ENCODE measurements at regions not wholly inside any gene's neighbourhood (a gene's known extent, or its start where the extent isn't known, plus 50 kb on each side); places are given as distances from the start of the nearest gene placed in this dataset.

DNA sequence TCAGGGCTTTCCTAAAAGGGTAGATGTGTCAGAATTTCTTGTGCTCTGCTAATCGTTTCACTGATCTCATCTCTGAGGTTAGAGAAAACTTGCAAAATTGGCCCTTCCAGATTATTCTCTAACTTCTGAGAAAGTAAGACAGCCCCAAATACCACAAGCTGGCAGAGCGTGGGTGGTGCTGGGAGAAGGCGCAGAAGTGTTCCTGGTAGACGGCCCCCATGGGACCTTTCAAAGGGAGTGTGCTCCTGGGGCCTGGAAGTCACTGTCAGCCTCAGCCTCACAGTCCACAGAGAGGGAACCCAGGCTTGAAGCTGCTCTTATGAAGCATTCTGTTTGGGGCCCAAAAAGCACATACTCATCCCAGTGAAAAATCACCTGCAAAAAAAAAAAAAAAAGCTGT is 86.5 kb upstream of the PFN2 start:
- TF ChIP-seq TCF7 (CRISPR knock-in tag; IDR thresholded peaks at IDR 0.05; ENCODE audit: low read depth) (no peak), ESRRA (CRISPR knock-in tag; IDR thresholded peaks at IDR 0.05; ENCODE audit: borderline replicate concordance) (no peak), ZNF416 (CRISPR knock-in tag; IDR thresholded peaks at IDR 0.05) (no peak), ZNF317 (CRISPR knock-in tag; IDR thresholded peaks at IDR 0.05; ENCODE audit: borderline replicate concordance, low read depth) (no peak), ZNF138 (CRISPR knock-in tag; conservative IDR thresholded peaks at IDR 0.05) (no peak), RELA (CRISPR knock-in tag; IDR thresholded peaks at IDR 0.05; ENCODE audit: borderline replicate concordance) (no peak), FOXP1 (CRISPR knock-in tag; IDR thresholded peaks at IDR 0.05; ENCODE audit: borderline replicate concordance) (no peak)
- TF ChIP-seq, protein P1, sequence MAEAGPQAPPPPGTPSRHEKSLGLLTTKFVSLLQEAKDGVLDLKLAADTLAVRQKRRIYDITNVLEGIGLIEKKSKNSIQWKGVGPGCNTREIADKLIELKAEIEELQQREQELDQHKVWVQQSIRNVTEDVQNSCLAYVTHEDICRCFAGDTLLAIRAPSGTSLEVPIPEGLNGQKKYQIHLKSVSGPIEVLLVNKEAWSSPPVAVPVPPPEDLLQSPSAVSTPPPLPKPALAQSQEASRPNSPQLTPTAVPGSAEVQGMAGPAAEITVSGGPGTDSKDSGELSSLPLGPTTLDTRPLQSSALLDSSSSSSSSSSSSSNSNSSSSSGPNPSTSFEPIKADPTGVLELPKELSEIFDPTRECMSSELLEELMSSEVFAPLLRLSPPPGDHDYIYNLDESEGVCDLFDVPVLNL (CRISPR knock-in tag; IDR thresholded peaks at IDR 0.05; ENCODE audit: borderline replicate concordance, low read depth): no peak
- TF ChIP-seq, protein P2, sequence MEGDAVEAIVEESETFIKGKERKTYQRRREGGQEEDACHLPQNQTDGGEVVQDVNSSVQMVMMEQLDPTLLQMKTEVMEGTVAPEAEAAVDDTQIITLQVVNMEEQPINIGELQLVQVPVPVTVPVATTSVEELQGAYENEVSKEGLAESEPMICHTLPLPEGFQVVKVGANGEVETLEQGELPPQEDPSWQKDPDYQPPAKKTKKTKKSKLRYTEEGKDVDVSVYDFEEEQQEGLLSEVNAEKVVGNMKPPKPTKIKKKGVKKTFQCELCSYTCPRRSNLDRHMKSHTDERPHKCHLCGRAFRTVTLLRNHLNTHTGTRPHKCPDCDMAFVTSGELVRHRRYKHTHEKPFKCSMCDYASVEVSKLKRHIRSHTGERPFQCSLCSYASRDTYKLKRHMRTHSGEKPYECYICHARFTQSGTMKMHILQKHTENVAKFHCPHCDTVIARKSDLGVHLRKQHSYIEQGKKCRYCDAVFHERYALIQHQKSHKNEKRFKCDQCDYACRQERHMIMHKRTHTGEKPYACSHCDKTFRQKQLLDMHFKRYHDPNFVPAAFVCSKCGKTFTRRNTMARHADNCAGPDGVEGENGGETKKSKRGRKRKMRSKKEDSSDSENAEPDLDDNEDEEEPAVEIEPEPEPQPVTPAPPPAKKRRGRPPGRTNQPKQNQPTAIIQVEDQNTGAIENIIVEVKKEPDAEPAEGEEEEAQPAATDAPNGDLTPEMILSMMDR (IDR thresholded peaks at IDR 0.05): no peak
- TF ChIP-seq, protein P3, sequence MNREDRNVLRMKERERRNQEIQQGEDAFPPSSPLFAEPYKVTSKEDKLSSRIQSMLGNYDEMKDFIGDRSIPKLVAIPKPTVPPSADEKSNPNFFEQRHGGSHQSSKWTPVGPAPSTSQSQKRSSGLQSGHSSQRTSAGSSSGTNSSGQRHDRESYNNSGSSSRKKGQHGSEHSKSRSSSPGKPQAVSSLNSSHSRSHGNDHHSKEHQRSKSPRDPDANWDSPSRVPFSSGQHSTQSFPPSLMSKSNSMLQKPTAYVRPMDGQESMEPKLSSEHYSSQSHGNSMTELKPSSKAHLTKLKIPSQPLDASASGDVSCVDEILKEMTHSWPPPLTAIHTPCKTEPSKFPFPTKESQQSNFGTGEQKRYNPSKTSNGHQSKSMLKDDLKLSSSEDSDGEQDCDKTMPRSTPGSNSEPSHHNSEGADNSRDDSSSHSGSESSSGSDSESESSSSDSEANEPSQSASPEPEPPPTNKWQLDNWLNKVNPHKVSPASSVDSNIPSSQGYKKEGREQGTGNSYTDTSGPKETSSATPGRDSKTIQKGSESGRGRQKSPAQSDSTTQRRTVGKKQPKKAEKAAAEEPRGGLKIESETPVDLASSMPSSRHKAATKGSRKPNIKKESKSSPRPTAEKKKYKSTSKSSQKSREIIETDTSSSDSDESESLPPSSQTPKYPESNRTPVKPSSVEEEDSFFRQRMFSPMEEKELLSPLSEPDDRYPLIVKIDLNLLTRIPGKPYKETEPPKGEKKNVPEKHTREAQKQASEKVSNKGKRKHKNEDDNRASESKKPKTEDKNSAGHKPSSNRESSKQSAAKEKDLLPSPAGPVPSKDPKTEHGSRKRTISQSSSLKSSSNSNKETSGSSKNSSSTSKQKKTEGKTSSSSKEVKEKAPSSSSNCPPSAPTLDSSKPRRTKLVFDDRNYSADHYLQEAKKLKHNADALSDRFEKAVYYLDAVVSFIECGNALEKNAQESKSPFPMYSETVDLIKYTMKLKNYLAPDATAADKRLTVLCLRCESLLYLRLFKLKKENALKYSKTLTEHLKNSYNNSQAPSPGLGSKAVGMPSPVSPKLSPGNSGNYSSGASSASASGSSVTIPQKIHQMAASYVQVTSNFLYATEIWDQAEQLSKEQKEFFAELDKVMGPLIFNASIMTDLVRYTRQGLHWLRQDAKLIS (CRISPR knock-in tag; IDR thresholded peaks at IDR 0.05; ENCODE audit: borderline replicate concordance): no peak
- TF ChIP-seq, protein P4, sequence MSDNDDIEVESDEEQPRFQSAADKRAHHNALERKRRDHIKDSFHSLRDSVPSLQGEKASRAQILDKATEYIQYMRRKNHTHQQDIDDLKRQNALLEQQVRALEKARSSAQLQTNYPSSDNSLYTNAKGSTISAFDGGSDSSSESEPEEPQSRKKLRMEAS (CRISPR knock-in tag; IDR thresholded peaks at IDR 0.05): no peak
- TF ChIP-seq, protein P5, sequence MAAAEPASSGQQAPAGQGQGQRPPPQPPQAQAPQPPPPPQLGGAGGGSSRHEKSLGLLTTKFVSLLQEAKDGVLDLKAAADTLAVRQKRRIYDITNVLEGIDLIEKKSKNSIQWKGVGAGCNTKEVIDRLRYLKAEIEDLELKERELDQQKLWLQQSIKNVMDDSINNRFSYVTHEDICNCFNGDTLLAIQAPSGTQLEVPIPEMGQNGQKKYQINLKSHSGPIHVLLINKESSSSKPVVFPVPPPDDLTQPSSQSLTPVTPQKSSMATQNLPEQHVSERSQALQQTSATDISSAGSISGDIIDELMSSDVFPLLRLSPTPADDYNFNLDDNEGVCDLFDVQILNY (CRISPR knock-in tag; IDR thresholded peaks at IDR 0.05): no peak
- TF ChIP-seq, protein P6, sequence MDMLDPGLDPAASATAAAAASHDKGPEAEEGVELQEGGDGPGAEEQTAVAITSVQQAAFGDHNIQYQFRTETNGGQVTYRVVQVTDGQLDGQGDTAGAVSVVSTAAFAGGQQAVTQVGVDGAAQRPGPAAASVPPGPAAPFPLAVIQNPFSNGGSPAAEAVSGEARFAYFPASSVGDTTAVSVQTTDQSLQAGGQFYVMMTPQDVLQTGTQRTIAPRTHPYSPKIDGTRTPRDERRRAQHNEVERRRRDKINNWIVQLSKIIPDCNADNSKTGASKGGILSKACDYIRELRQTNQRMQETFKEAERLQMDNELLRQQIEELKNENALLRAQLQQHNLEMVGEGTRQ (CRISPR knock-in tag; IDR thresholded peaks at IDR 0.05): no peak
